ENCODE measurements at regions not wholly inside any gene's neighbourhood (a gene's known extent, or its start where the extent isn't known, plus 50 kb on each side); places are given as distances from the start of the nearest gene placed in this dataset.

- Histone ChIP-seq H3K9me2 (replicated peaks; ENCODE audit: insufficient read depth, low read length) (no peaks in the 10 kb centered on the region), H3K36me3 (ENCODE audit: insufficient read depth, low read length) (no peaks in the 10 kb centered on the region), H3K4me3 (ENCODE audit: low read length) (no peak overlapping the region), H3K9ac (ENCODE audit: low read length) (no peak overlapping the region), H3K27me3 (ENCODE audit: low read length) (no peaks in the 10 kb centered on the region), H3K9me3 (ENCODE audit: low read length) (peaks cover 13% of the 10 kb centered on the region), H3K79me2 (ENCODE audit: low read length) (no peaks in the 10 kb centered on the region), H3K4me2 (ENCODE audit: low read depth, low read length, poor library complexity, severe bottlenecking) (no peak overlapping the region), H3K4me1 (ENCODE audit: low read length) (no peaks in the 10 kb centered on the region), H2AFZ (ENCODE audit: low read length) (no peak overlapping the region), H3K27ac (ENCODE audit: low read length) (no peak overlapping the region), H4K20me1 (ENCODE audit: insufficient read depth, low read depth, low read length) (no peaks in the 10 kb centered on the region)
- no peak for DNase-seq
These were observed 200.8 kb upstream of the BTBD3 start for GRCh38 chr20:11716945-11717248.

- Histone ChIP-seq H3K4me3 (ENCODE audit: low read length) (no peak overlapping the region), H3K36me3 (ENCODE audit: insufficient read depth, low read length) (no peaks in the 10 kb centered on the region), H3K27ac (ENCODE audit: low read length) (no peak overlapping the region), H3K27me3 (ENCODE audit: low read length) (no peaks in the 10 kb centered on the region), H3K9me2 (replicated peaks; ENCODE audit: insufficient read depth, low read length) (no peaks in the 10 kb centered on the region), H3K4me2 (ENCODE audit: low read depth, low read length, poor library complexity, severe bottlenecking) (no peak overlapping the region), H3K4me1 (ENCODE audit: low read length) (no peaks in the 10 kb centered on the region), H3K9me3 (ENCODE audit: low read length) (peaks cover 16% of the 10 kb centered on the region), H3K79me2 (ENCODE audit: low read length) (no peaks in the 10 kb centered on the region), H4K20me1 (ENCODE audit: insufficient read depth, low read depth, low read length) (no peaks in the 10 kb centered on the region), H2AFZ (ENCODE audit: low read length) (no peak overlapping the region), H3K9ac (ENCODE audit: low read length) (no peak overlapping the region)
- no peak for DNase-seq
These were observed 200.1 kb upstream of the BTBD3 start for GRCh38 chr20:11717562-11717961.

DNA sequence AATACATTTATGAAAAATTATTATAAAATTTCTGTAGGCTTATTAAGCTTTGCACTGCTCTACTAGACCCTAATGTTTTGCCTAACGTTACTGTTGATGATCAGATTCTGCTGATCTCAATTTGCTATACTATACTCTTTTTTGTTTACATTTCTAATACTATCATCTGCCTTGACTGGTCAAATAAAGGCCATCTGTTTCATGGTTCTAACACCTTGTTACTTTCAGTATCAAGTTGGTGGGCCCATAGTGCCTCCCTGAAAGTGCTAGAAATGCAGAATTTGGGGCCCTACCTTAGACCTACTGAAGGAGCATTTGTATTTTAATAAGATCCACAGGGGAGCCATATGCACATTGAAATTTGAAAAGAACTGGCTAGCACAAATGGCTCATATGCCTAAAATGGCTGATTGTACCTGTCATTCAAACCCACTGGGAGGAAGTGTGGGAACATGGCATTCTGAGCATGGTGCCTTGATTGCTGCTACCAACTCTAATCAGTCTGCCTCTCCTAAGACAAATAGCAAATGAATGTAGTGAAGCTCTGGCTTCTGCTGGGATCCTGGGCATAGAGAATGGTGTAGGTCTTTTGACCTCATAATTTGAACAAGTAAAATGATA lies 199.1 kb upstream of the BTBD3 start:
- H3K36me3 ChIP-seq (ENCODE audit: insufficient read depth, low read length): no peaks in the 10 kb centered on the region
- no peak overlapping the region for H3K4me2 ChIP-seq (ENCODE audit: low read depth, low read length, poor library complexity, severe bottlenecking)
- H3K9ac ChIP-seq (ENCODE audit: low read length): no peak overlapping the region
- no peaks in the 10 kb centered on the region for H3K9me2 ChIP-seq (replicated peaks; ENCODE audit: insufficient read depth, low read length)
- no peaks in the 10 kb centered on the region for H4K20me1 ChIP-seq (ENCODE audit: insufficient read depth, low read depth, low read length)
- H3K9me3 ChIP-seq (ENCODE audit: low read length): peaks cover 16% of the 10 kb centered on the region
- no peak overlapping the region for H3K27ac ChIP-seq (ENCODE audit: low read length)
- H3K4me1 ChIP-seq (ENCODE audit: low read length): no peaks in the 10 kb centered on the region
- no peaks in the 10 kb centered on the region for H3K27me3 ChIP-seq (ENCODE audit: low read length)
- DNase-seq: no peak
- no peak overlapping the region for H3K4me3 ChIP-seq (ENCODE audit: low read length)
- no peaks in the 10 kb centered on the region for H3K79me2 ChIP-seq (ENCODE audit: low read length)
- H2AFZ ChIP-seq (ENCODE audit: low read length): no peak overlapping the region

DNA sequence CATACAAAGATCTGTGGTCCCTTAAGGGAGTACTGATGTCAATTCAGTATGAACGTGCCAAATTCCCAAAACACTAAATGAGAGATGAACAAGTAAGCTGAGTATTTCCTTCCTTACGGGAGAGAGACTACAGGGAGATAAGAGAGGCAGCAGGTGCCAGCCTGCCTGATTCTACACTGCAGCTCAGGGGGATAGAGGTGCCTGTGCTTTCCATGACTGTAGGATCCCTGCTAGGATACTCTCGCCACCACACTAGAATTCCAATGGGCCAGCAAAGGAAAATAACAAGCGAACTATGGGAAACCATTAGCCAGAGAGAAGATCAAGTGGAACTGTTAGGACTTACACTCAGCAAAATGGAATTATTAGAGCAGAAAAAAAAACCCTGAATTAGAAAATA lies 198.5 kb upstream of the BTBD3 start:
- no peak overlapping the region for H3K4me3 ChIP-seq (ENCODE audit: low read length)
- no peak overlapping the region for H3K4me2 ChIP-seq (ENCODE audit: low read depth, low read length, poor library complexity, severe bottlenecking)
- H3K4me1 ChIP-seq (ENCODE audit: low read length): no peaks in the 10 kb centered on the region
- peaks cover 15% of the 10 kb centered on the region for H3K9me3 ChIP-seq (ENCODE audit: low read length)
- H3K27me3 ChIP-seq (ENCODE audit: low read length): no peaks in the 10 kb centered on the region
- no peak overlapping the region for H3K27ac ChIP-seq (ENCODE audit: low read length)
- H3K9me2 ChIP-seq (replicated peaks; ENCODE audit: insufficient read depth, low read length): no peaks in the 10 kb centered on the region
- H3K79me2 ChIP-seq (ENCODE audit: low read length): no peaks in the 10 kb centered on the region
- no peak for DNase-seq
- no peaks in the 10 kb centered on the region for H3K36me3 ChIP-seq (ENCODE audit: insufficient read depth, low read length)
- H3K9ac ChIP-seq (ENCODE audit: low read length): no peak overlapping the region
- no peaks in the 10 kb centered on the region for H4K20me1 ChIP-seq (ENCODE audit: insufficient read depth, low read depth, low read length)
- no peak overlapping the region for H2AFZ ChIP-seq (ENCODE audit: low read length)

DNA sequence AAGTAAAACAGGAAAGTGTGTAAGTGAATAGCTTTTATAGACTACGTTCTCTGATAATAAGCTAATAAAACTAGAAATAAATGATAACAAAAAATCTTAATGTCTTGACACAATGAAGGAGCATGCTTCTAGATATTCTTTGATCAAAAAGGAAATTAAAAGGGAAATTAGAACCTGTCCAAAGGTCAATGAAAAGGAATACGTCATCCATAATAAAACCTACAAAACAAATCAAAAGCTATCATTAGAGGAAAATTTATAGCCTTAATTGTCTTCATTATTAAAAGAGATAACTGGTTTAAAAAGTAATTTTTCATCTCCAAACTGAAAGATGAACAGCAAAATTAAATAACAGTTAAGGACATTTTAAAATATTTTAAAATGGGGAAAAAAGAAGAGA lies 196.3 kb upstream of the BTBD3 start:
- H2AFZ ChIP-seq (ENCODE audit: low read length): no peak overlapping the region
- H3K9me3 ChIP-seq (ENCODE audit: low read length): peaks cover 23% of the 10 kb centered on the region
- no peaks in the 10 kb centered on the region for H3K9me2 ChIP-seq (replicated peaks; ENCODE audit: insufficient read depth, low read length)
- no peaks in the 10 kb centered on the region for H3K4me1 ChIP-seq (ENCODE audit: low read length)
- no peaks in the 10 kb centered on the region for H4K20me1 ChIP-seq (ENCODE audit: insufficient read depth, low read depth, low read length)
- no peak for DNase-seq
- H3K27ac ChIP-seq (ENCODE audit: low read length): no peak overlapping the region
- no peaks in the 10 kb centered on the region for H3K79me2 ChIP-seq (ENCODE audit: low read length)
- no peaks in the 10 kb centered on the region for H3K36me3 ChIP-seq (ENCODE audit: insufficient read depth, low read length)
- H3K9ac ChIP-seq (ENCODE audit: low read length): no peak overlapping the region
- no peak overlapping the region for H3K4me2 ChIP-seq (ENCODE audit: low read depth, low read length, poor library complexity, severe bottlenecking)
- no peak overlapping the region for H3K4me3 ChIP-seq (ENCODE audit: low read length)
- no peaks in the 10 kb centered on the region for H3K27me3 ChIP-seq (ENCODE audit: low read length)

DNA sequence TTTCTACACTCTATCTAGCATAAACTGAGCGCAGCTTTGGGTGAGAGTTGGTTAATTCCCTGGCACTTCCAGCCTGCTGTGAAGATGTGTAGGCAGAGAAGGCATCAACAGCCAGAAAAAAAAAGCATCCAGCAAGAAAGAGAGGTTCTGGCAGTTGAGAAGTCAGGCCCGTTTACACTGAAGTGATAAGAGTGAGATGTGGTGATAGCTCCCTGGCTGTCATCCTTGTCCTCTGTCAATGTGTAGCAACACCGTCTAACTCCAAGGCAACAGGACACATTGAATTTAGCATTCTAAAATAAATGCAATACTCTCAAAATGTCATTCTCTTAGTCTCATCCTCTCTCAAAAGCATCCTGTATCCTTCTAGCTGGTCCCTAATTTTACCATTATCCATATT lies 193.6 kb upstream of the BTBD3 start:
- Histone ChIP-seq H3K27ac (ENCODE audit: low read length) (no peak overlapping the region), H3K9ac (ENCODE audit: low read length) (no peak overlapping the region), H3K9me2 (replicated peaks; ENCODE audit: insufficient read depth, low read length) (no peaks in the 10 kb centered on the region), H3K4me2 (ENCODE audit: low read depth, low read length, poor library complexity, severe bottlenecking) (no peak overlapping the region), H3K9me3 (ENCODE audit: low read length) (peaks cover 36% of the 10 kb centered on the region), H3K36me3 (ENCODE audit: insufficient read depth, low read length) (no peaks in the 10 kb centered on the region), H4K20me1 (ENCODE audit: insufficient read depth, low read depth, low read length) (no peaks in the 10 kb centered on the region), H3K27me3 (ENCODE audit: low read length) (no peaks in the 10 kb centered on the region), H2AFZ (ENCODE audit: low read length) (no peak overlapping the region), H3K4me3 (ENCODE audit: low read length) (no peak overlapping the region), H3K4me1 (ENCODE audit: low read length) (no peaks in the 10 kb centered on the region), H3K79me2 (ENCODE audit: low read length) (no peaks in the 10 kb centered on the region)
- no peak for DNase-seq

GRCh38 chr20:11726026-11726425 lies 191.7 kb upstream of the BTBD3 start:
- Histone ChIP-seq H3K4me2 (ENCODE audit: low read depth, low read length, poor library complexity, severe bottlenecking) (no peak overlapping the region), H2AFZ (ENCODE audit: low read length) (no peak overlapping the region), H3K4me1 (ENCODE audit: low read length) (no peaks in the 10 kb centered on the region), H3K9me3 (ENCODE audit: low read length) (peaks cover 37% of the 10 kb centered on the region), H3K79me2 (ENCODE audit: low read length) (no peaks in the 10 kb centered on the region), H4K20me1 (ENCODE audit: insufficient read depth, low read depth, low read length) (no peaks in the 10 kb centered on the region), H3K9ac (ENCODE audit: low read length) (no peak overlapping the region), H3K27ac (ENCODE audit: low read length) (no peak overlapping the region), H3K9me2 (replicated peaks; ENCODE audit: insufficient read depth, low read length) (no peaks in the 10 kb centered on the region), H3K4me3 (ENCODE audit: low read length) (no peak overlapping the region), H3K36me3 (ENCODE audit: insufficient read depth, low read length) (no peaks in the 10 kb centered on the region), H3K27me3 (ENCODE audit: low read length) (no peaks in the 10 kb centered on the region)
- DNase-seq: no peak

- Histone ChIP-seq H3K27me3 (ENCODE audit: low read length) (no peaks in the 10 kb centered on the region), H3K36me3 (ENCODE audit: insufficient read depth, low read length) (no peaks in the 10 kb centered on the region), H3K9me3 (ENCODE audit: low read length) (peaks cover 31% of the 10 kb centered on the region), H3K79me2 (ENCODE audit: low read length) (no peaks in the 10 kb centered on the region), H3K27ac (ENCODE audit: low read length) (no peak overlapping the region), H3K4me2 (ENCODE audit: low read depth, low read length, poor library complexity, severe bottlenecking) (no peak overlapping the region), H3K4me3 (ENCODE audit: low read length) (no peak overlapping the region), H3K9me2 (replicated peaks; ENCODE audit: insufficient read depth, low read length) (no peaks in the 10 kb centered on the region), H2AFZ (ENCODE audit: low read length) (no peak overlapping the region), H4K20me1 (ENCODE audit: insufficient read depth, low read depth, low read length) (no peaks in the 10 kb centered on the region), H3K4me1 (ENCODE audit: low read length) (no peaks in the 10 kb centered on the region), H3K9ac (ENCODE audit: low read length) (no peak overlapping the region)
- no peak for DNase-seq
These were observed 190.0 kb upstream of the BTBD3 start for GRCh38 chr20:11727708-11728107.

- Histone ChIP-seq H3K4me2 (ENCODE audit: low read depth, low read length, poor library complexity, severe bottlenecking) (no peak overlapping the region), H3K9ac (ENCODE audit: low read length) (no peak overlapping the region), H3K4me1 (ENCODE audit: low read length) (no peaks in the 10 kb centered on the region), H4K20me1 (ENCODE audit: insufficient read depth, low read depth, low read length) (no peaks in the 10 kb centered on the region), H3K9me3 (ENCODE audit: low read length) (peaks cover 31% of the 10 kb centered on the region), H3K36me3 (ENCODE audit: insufficient read depth, low read length) (no peaks in the 10 kb centered on the region), H3K27me3 (ENCODE audit: low read length) (no peaks in the 10 kb centered on the region), H3K79me2 (ENCODE audit: low read length) (no peaks in the 10 kb centered on the region), H3K27ac (ENCODE audit: low read length) (no peak overlapping the region), H3K9me2 (replicated peaks; ENCODE audit: insufficient read depth, low read length) (no peaks in the 10 kb centered on the region), H2AFZ (ENCODE audit: low read length) (no peak overlapping the region), H3K4me3 (ENCODE audit: low read length) (no peak overlapping the region)
- no peak for DNase-seq
These were observed 188.8 kb upstream of the BTBD3 start for GRCh38 chr20:11728937-11729336.
